ENCODE measurements at regions not wholly inside any gene's neighbourhood (a gene's known extent, or its start where the extent isn't known, plus 50 kb on each side); places are given as distances from the start of the nearest gene placed in this dataset.
A peak's percentile ranks its signal among the peaks of the same experiment; 100 is the strongest.

DNA sequence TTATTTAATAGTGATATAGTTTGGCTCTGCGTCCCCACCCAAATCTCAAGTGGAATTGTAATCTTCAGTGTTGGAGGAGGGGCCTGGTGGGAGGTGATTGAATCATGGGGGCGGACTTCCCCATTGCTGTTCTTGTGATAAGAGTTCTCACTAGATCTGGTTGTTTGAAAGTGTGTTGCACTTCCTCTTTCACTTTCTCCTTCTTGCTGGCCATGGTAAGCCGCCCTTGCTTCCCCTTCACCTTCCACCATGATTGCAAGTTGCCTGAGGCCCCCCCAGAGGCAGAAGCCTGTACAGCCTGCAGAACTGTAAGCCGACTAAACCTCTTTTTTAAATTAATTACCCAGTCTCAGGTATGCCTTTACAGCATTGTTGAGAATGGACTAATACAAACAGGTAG is 101.4 kb downstream of the MTPAP start:
- Mint-ChIP-seq H3K9me3 (no peaks in the 10 kb centered on the region), H3K27me3 (no peaks in the 10 kb centered on the region), H3K4me1 (ENCODE audit: low read depth) (no peaks in the 10 kb centered on the region), H3K4me3 (no peak overlapping the region), H3K36me3 (ENCODE audit: low read depth) (no peaks in the 10 kb centered on the region), H3K27ac (no peak overlapping the region)
- no peak overlapping the region for H3K27ac ChIP-seq (ENCODE audit: low read depth in 1 of 2, low read length in 2 of 2)
- TF ChIP-seq, protein P1, sequence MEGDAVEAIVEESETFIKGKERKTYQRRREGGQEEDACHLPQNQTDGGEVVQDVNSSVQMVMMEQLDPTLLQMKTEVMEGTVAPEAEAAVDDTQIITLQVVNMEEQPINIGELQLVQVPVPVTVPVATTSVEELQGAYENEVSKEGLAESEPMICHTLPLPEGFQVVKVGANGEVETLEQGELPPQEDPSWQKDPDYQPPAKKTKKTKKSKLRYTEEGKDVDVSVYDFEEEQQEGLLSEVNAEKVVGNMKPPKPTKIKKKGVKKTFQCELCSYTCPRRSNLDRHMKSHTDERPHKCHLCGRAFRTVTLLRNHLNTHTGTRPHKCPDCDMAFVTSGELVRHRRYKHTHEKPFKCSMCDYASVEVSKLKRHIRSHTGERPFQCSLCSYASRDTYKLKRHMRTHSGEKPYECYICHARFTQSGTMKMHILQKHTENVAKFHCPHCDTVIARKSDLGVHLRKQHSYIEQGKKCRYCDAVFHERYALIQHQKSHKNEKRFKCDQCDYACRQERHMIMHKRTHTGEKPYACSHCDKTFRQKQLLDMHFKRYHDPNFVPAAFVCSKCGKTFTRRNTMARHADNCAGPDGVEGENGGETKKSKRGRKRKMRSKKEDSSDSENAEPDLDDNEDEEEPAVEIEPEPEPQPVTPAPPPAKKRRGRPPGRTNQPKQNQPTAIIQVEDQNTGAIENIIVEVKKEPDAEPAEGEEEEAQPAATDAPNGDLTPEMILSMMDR (IDR thresholded peaks at IDR 0.05) = no peak
- H3K36me3 ChIP-seq (ENCODE audit: insufficient read depth, low read length) = no peaks in the 10 kb centered on the region
- H3K4me1 ChIP-seq (ENCODE audit: insufficient read depth, low read length) = no peaks in the 10 kb centered on the region
- CTCF ChIA-PET = no interaction called here
- intact Hi-C loops (cut with DNase I, micrococcal nuclease) = no loop called here
- H3K27me3 ChIP-seq (ENCODE audit: control insufficient read depth in 1 of 2, insufficient read depth in 2 of 2, low read length in 2 of 2) = no peaks in the 10 kb centered on the region
- no peaks in the 10 kb centered on the region for H3K9me3 ChIP-seq (ENCODE audit: control insufficient read depth in 1 of 2, insufficient read depth in 1 of 2, low read length in 2 of 2)
- no peak for ATAC-seq (ENCODE audit: poor library complexity)
- POLR2A ChIA-PET = no interaction called here
- no peak overlapping the region for H3K4me3 ChIP-seq (ENCODE audit: low read length)
- DNase-seq = peak in 1 of 14 experiments; percentile 4

DNA sequence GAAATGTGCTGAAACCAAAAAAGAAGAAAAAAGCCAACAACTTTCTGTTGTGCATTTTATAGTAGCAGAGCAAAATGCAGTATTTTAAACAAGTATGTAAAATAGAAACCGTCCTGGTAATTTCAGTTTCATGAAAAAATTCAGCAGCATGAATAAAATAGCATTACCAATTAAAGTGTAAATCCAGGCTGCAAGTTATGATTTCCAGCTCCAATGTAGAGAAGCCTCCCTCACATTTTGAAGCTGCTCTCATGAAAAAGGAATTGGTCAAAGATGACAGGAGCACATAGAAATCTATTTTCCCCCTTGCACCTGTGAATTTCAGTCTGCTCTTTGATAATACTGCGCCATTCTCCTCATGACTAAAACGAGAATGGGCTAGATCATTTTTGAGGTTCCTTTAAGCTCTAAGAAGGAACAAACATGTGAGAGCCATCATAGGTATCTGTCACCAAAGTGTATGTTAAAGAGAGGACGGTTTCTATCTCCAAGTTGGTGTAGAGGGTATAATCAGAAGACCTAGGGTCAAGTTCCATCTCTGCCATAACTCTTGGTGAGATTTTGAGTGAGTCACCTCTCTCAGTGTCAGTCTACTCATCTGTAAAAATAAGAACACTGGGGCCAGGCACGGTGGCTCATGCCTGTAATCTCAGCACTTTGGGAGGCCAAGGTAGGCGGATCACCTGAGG is 107.5 kb downstream of the MTPAP start:
- Histone ChIP-seq H3K27ac (ENCODE audit: low read depth in 1 of 2, low read length in 2 of 2) (no peak overlapping the region), H3K9me3 (ENCODE audit: control insufficient read depth in 1 of 2, insufficient read depth in 1 of 2, low read length in 2 of 2) (no peaks in the 10 kb centered on the region), H3K4me1 (ENCODE audit: insufficient read depth, low read length) (no peaks in the 10 kb centered on the region), H3K4me3 (ENCODE audit: low read length) (no peak overlapping the region), H3K36me3 (ENCODE audit: insufficient read depth, low read length) (no peaks in the 10 kb centered on the region), H3K27me3 (ENCODE audit: control insufficient read depth in 1 of 2, insufficient read depth in 2 of 2, low read length in 2 of 2) (no peaks in the 10 kb centered on the region)
- H3K36me3 Mint-ChIP-seq (ENCODE audit: low read depth) = no peaks in the 10 kb centered on the region
- H3K27me3 Mint-ChIP-seq = peaks cover 23% of the 10 kb centered on the region
- ATAC-seq (ENCODE audit: poor library complexity) = no peak
- H3K4me1 Mint-ChIP-seq (ENCODE audit: low read depth) = no peaks in the 10 kb centered on the region
- DNase-seq = no peak
- POLR2A ChIA-PET = no interaction called here
- CTCF ChIA-PET = interaction anchor here (0.7 to 1.7 kb wide), 2 partner anchors 236 to 243 kb away, joined by 3 to 9 read pairs; no protein-coding TSS in a partner anchor
- intact Hi-C loops (cut with DNase I, micrococcal nuclease) = loop anchor here (1.0 to 5.0 kb wide), 2 partner anchors 243 to 244 kb away; no protein-coding TSS in a partner anchor
- TF ChIP-seq, protein P1 (IDR thresholded peaks at IDR 0.05) = no peak
- no peak overlapping the region for H3K27ac Mint-ChIP-seq
- H3K4me3 Mint-ChIP-seq = no peak overlapping the region
- no peaks in the 10 kb centered on the region for H3K9me3 Mint-ChIP-seq

DNA sequence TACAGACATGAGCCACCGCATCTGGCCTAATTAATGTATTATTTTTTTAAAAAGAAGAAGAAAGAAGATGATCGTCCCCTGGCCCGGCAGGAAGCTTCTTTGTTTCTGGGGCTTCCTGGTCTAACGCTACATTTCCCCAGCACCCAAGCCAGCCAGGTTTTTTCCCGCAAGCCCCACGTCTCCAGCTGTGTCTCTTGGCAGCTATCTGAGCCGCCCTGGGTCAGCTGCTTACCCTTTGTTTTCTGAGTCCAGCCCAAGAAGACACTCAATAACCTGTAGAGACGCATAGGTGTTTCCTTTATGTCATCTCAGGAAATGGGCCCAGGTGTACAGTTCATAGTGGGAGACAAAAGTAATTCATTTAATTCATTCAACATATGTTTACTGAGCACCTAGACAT is 110.2 kb downstream of the MTPAP start:
- H3K27ac ChIP-seq (ENCODE audit: low read depth in 1 of 2, low read length in 2 of 2) = no peak overlapping the region
- H3K36me3 Mint-ChIP-seq (ENCODE audit: low read depth) = no peaks in the 10 kb centered on the region
- peaks cover 23% of the 10 kb centered on the region for H3K27me3 Mint-ChIP-seq
- no peaks in the 10 kb centered on the region for H3K4me1 Mint-ChIP-seq (ENCODE audit: low read depth)
- no peaks in the 10 kb centered on the region for H3K4me1 ChIP-seq (ENCODE audit: insufficient read depth, low read length)
- H3K9me3 ChIP-seq (ENCODE audit: control insufficient read depth in 1 of 2, insufficient read depth in 1 of 2, low read length in 2 of 2) = no peaks in the 10 kb centered on the region
- intact Hi-C loops (cut with DNase I, micrococcal nuclease) = no loop called here
- no peaks in the 10 kb centered on the region for H3K27me3 ChIP-seq (ENCODE audit: control insufficient read depth in 1 of 2, insufficient read depth in 2 of 2, low read length in 2 of 2)
- H3K36me3 ChIP-seq (ENCODE audit: insufficient read depth, low read length) = no peaks in the 10 kb centered on the region
- TF ChIP-seq, protein P1 (IDR thresholded peaks at IDR 0.05) = no peak
- H3K27ac Mint-ChIP-seq = no peak overlapping the region
- ChIA-PET CTCF (no interaction called here), POLR2A (interaction anchor here (1.0 kb wide), 1 partner anchor 11 kb away, joined by 5 read pairs; no protein-coding TSS in a partner anchor)
- no peak overlapping the region for H3K4me3 ChIP-seq (ENCODE audit: low read length)
- H3K4me3 Mint-ChIP-seq = no peak overlapping the region
- H3K9me3 Mint-ChIP-seq = no peaks in the 10 kb centered on the region
- DNase-seq = no peak
- ATAC-seq (ENCODE audit: poor library complexity) = no peak

Measured in CD4-positive, alpha-beta T cell (primary cell).